ENCODE measurements at regions not wholly inside any gene's neighbourhood (a gene's known extent, or its start where the extent isn't known, plus 50 kb on each side); places are given as distances from the start of the nearest gene placed in this dataset.
"Not testable (repeated sequence)": the region's sequence is repeated elsewhere in the genome, so short reads cannot be mapped to it uniquely, and the experiment has no call there.

- TF ChIP-seq CTCF (IDR thresholded peaks at IDR 0.05; ENCODE audit: low read length); EZH2 (IDR thresholded peaks at IDR 0.05; ENCODE audit: borderline replicate concordance, low read length): not testable (repeated sequence)
These were observed 370.1 kb downstream of the RPS6KC1 start for GRCh38 chr1:213421178-213421577.

Data from OCI-LY1 (cell line).